Thyroid gland (tissue), 4 donors: ENCODE measurements at regions not wholly inside any gene's neighbourhood (a gene's known extent, or its start where the extent isn't known, plus 50 kb on each side); places are given as distances from the start of the nearest gene placed in this dataset.

Experiments used
- CTCF ChIP-seq, 6 experiments: fragments of 200-600 bp in 3 of 6; fragments of 450-650 bp in 3 of 6; sonication (generic) in 3 of 6; IDR thresholded peaks; one replicate each; pipeline ENCODE4 v1.5.1; 2016 to 2019; ENCODE audit warnings: antibody characterized with exemption in 6 of 6, mild to moderate bottlenecking in 2 of 6, inconsistent platforms in 1 of 6, moderate library complexity in 1 of 6
- POLR2A ChIP-seq, 2 donors: fragments of 450-650 bp; IDR thresholded peaks; one replicate each; pipeline ENCODE4 v1.6.1; 2017; ENCODE audit warnings: antibody characterized with exemption in 2 of 2, mild to moderate bottlenecking in 2 of 2, moderate library complexity in 1 of 2

- TF ChIP-seq POLR2A (IDR thresholded peaks at IDR 0.05) (no peak), CTCF (IDR thresholded peaks at IDR 0.05) (no peak)
Measured at GRCh38 chr16:56066617-56067016, 124.7 kb upstream of the GNAO1 start.
